COLO829 (cell line): ENCODE measurements at regions not wholly inside any gene's neighbourhood (a gene's known extent, or its start where the extent isn't known, plus 50 kb on each side); places are given as distances from the start of the nearest gene placed in this dataset.
"Not testable (repeated sequence)": the region's sequence is repeated elsewhere in the genome, so short reads cannot be mapped to it uniquely, and the experiment has no call there.

Experiments used
- DNase-seq: peaks from one replicate; pipeline ENCODE4 v3.0.0; 2012; ENCODE audit warnings: low spot score

- peak; percentile 72 for DNase-seq
Measured at GRCh38 chr14:80055667-80056496, 155.4 kb downstream of the DIO2 start.

- DNase-seq = no peak
Measured at GRCh38 chr14:80055226-80055625, 156.1 kb downstream of the DIO2 start.

- DNase-seq = no peak
Measured at GRCh38 chr14:80054020-80054419, 157.3 kb downstream of the DIO2 start.

- no peak for DNase-seq
Measured at GRCh38 chr14:80049055-80049454, 162.2 kb downstream of the DIO2 start.

GRCh38 chr14:80047761-80048160, 163.5 kb downstream of the DIO2 start:
- DNase-seq = no peak

- no peak for DNase-seq
Measured at GRCh38 chr14:80037349-80037748, 174.0 kb downstream of the DIO2 start.

GRCh38 chr14:80024417-80024816, 186.9 kb downstream of the DIO2 start:
- DNase-seq = no peak

- not testable (repeated sequence) for DNase-seq
Measured at GRCh38 chr14:80018476-80018875, 192.8 kb downstream of the DIO2 start.

GRCh38 chr14:80017795-80018194, 193.5 kb downstream of the DIO2 start:
- DNase-seq = no peak

GRCh38 chr14:80010245-80010644, 201.1 kb downstream of the DIO2 start:
- DNase-seq = not testable (repeated sequence)

GRCh38 chr14:80005561-80005960, 205.7 kb downstream of the DIO2 start:
- DNase-seq = peak; percentile 73

GRCh38 chr14:80004871-80005270, 206.4 kb downstream of the DIO2 start:
- no peak for DNase-seq

GRCh38 chr14:80003138-80003537, 208.2 kb downstream of the DIO2 start:
- no peak for DNase-seq

- DNase-seq = no peak
Measured at GRCh38 chr14:79997509-79998208, 213.6 kb downstream of the DIO2 start.

- DNase-seq = no peak
Measured at GRCh38 chr14:79992407-79993198, 218.7 kb downstream of the DIO2 start.

GRCh38 chr14:79991866-79992265, 219.4 kb downstream of the DIO2 start:
- no peak for DNase-seq

- no peak for DNase-seq
Measured at GRCh38 chr14:79989990-79990389, 221.3 kb downstream of the DIO2 start.

GRCh38 chr14:79986251-79986650, 225.1 kb downstream of the DIO2 start:
- DNase-seq = no peak

GRCh38 chr14:79972230-79972629, 239.1 kb downstream of the DIO2 start:
- DNase-seq = no peak

GRCh38 chr14:79971330-79971729, 240.0 kb downstream of the DIO2 start:
- peak; percentile 14 for DNase-seq

- no peak for DNase-seq
Measured at GRCh38 chr14:79967453-79967852, 243.9 kb downstream of the DIO2 start.

- no peak for DNase-seq
Measured at GRCh38 chr14:79967001-79967400, 244.3 kb downstream of the DIO2 start.

GRCh38 chr14:79965896-79966295, 245.4 kb downstream of the DIO2 start:
- no peak for DNase-seq
